Esophagus muscularis mucosa (tissue), 4 donors: ENCODE measurements at regions not wholly inside any gene's neighbourhood (a gene's known extent, or its start where the extent isn't known, plus 50 kb on each side); places are given as distances from the start of the nearest gene placed in this dataset.

Experiments
- DNase-seq: peaks from one replicate; pipeline ENCODE4 v3.0.0-alpha.2; 2017; ENCODE audit errors: extremely low spot score
- H3K27ac ChIP-seq, 4 donors: fragments of 200-600 bp; sonication (generic); replicated peaks in 1 of 4; 1 replicate in 3 of 4; 2 replicates in 1 of 4; pipeline ENCODE4 v1.5.1; 2016 to 2019; ENCODE audit warnings: mild to moderate bottlenecking in 1 of 4
- H3K27me3 ChIP-seq, 4 donors: fragments of 200-600 bp; sonication (generic); one replicate each; pipeline versions ENCODE4 v1.5.1 to v1.6.0; 2016 to 2019
- H3K36me3 ChIP-seq, 4 donors: fragments of 200-600 bp; sonication (generic); one replicate each; pipeline ENCODE4 v1.5.1; 2016 to 2019
- H3K4me1 ChIP-seq, 4 donors: fragments of 200-600 bp; sonication (generic); one replicate each; pipeline ENCODE4 v1.5.1; 2016 to 2019
- H3K4me3 ChIP-seq, 4 donors: fragments of 200-600 bp; sonication (generic); 1 replicate in 2 of 4; 2 replicates in 2 of 4; pipeline ENCODE4 v1.5.1; 2016 to 2019; ENCODE audit warnings: mild to moderate bottlenecking in 4 of 4, moderate library complexity in 1 of 4
- H3K9me3 ChIP-seq, 4 donors: fragments of 200-600 bp; sonication (generic); 1 replicate in 3 of 4; 2 replicates in 1 of 4; pipeline ENCODE4 v1.5.1; 2016 to 2019
- CTCF ChIP-seq, 3 experiments: fragments of 200-600 bp in 2 of 3; fragments of 450-650 bp in 1 of 3; sonication (generic) in 2 of 3; IDR thresholded peaks; one replicate each; pipeline ENCODE4 v1.5.1; 2017 to 2019; ENCODE audit warnings: antibody characterized with exemption in 3 of 3, mild to moderate bottlenecking in 2 of 3, moderate library complexity in 1 of 3
- EP300 ChIP-seq: sonication (generic); formaldehyde crosslinking; IDR thresholded peaks from one replicate; pipeline ENCODE4 v1.6.1; 2017; ENCODE audit warnings: antibody characterized with exemption
- POLR2A ChIP-seq: fragments of 450-650 bp; IDR thresholded peaks from one replicate; pipeline ENCODE4 v1.6.1; 2017; ENCODE audit warnings: antibody characterized with exemption, moderate library complexity, mild to moderate bottlenecking, low read depth
- POLR2AphosphoS5 ChIP-seq, 2 donors: sonication (generic); formaldehyde crosslinking; IDR thresholded peaks; one replicate each; pipeline ENCODE4 v1.6.1; 2017; ENCODE audit warnings: antibody characterized with exemption in 2 of 2
- WGBS: methylation state at CpG from one replicate; pipeline ENCODE4 v1.1.5; 2018; 5-methylcytosine and 5-hydroxymethylcytosine counted together
- intact Hi-C: fragments of 100-400 bp; cut with DNase I; formaldehyde crosslinking; loops from one replicate; pipeline ENCODE4 v1.15.1; 2023

DNA sequence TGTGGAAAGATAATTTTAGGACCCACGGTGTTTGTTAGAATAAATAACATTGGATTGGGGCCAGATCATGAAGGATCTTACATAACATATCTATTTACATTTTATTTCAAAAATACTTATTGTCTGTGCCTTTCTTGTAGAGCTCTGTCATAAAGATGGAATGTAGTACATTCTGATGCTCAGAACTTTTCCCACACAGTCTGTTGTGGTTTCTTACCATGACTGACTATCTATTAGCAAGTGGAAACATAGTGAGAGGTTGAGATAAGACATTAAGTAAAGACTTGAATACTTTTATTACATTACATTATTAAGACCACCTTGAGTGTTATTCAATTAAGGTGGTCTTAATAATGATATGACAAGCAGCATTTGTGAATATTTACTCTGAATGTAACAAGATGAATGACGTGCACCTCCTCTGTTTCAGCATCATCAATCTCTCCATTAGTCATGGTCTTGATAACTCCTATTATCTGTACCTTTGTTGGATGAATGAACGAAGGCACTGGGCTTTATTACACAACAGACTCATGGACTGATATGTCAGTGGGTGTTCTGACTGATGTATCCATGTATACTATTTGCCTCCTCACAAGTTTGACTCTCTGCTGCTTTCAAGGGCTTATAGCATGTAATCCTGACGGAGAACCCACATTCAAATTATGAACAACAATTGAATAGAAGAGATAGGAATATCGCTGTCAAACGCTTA is 883.0 kb upstream of the FLRT2 start:
- Histone ChIP-seq H3K9me3 (no peaks in the 10 kb centered on the region), H3K27me3 (no peaks in the 10 kb centered on the region), H3K36me3 (no peaks in the 10 kb centered on the region), H3K27ac (no peak overlapping the region), H3K4me1 (no peaks in the 10 kb centered on the region), H3K4me3 (no peak overlapping the region)
- TF ChIP-seq CTCF (IDR thresholded peaks at IDR 0.05) (no peak), POLR2A (no peak), EP300 (no peak), POLR2AphosphoS5 (IDR thresholded peaks at IDR 0.05) (no peak)
- 72% methylated on average over 6 of the region's 6 CpGs for WGBS
- intact Hi-C loops = no loop called here
- no peak for DNase-seq

- DNase-seq = no peak
- Histone ChIP-seq H3K36me3 (no peaks in the 10 kb centered on the region), H3K4me1 (no peaks in the 10 kb centered on the region), H3K27me3 (no peaks in the 10 kb centered on the region), H3K27ac (no peak overlapping the region), H3K4me3 (no peak overlapping the region), H3K9me3 (peaks cover 0 to 3% (median 0%) of the 10 kb centered on the region in 4 donors)
- intact Hi-C loops = no loop called here
- 84% methylated on average over 3 of the region's 7 CpGs for WGBS
- TF ChIP-seq CTCF (IDR thresholded peaks at IDR 0.05) = no peak
- TF ChIP-seq EP300 = no peak
- TF ChIP-seq POLR2AphosphoS5 (IDR thresholded peaks at IDR 0.05) = no peak
- TF ChIP-seq POLR2A = no peak
Measured at GRCh38 chr14:84655014-84655413, 874.9 kb upstream of the FLRT2 start.

DNA sequence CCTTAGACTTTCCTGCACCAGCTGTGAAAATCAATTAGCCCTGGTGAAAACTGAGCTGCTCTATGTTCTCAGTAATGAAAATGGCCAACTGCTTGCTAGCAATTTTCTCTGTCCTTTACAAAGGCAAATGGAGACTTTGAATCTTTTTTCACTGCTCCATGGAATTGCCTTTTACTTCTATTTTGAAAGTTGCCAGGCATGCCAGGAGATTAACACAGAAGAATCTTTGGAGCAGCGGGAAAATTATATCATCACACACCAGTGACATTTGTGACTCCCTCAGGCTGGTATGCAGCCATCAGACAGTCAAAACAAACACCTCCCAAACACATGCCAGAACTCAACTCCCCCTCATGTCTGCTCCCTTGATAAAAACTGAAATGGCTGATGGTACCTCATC is 872.0 kb upstream of the FLRT2 start:
- 45% methylated on average over 1 of the region's 1 CpG for WGBS
- intact Hi-C loops = no loop called here
- H3K27ac ChIP-seq = no peak overlapping the region

GRCh38 chr14:84670796-84671195 is 859.1 kb upstream of the FLRT2 start:
- Histone ChIP-seq H3K4me1 (no peaks in the 10 kb centered on the region), H3K4me3 (no peak overlapping the region), H3K27me3 (no peaks in the 10 kb centered on the region), H3K9me3 (no peaks in the 10 kb centered on the region), H3K27ac (no peak overlapping the region), H3K36me3 (no peaks in the 10 kb centered on the region)
- no peak for DNase-seq
- intact Hi-C loops = no loop called here
- no peak for TF ChIP-seq CTCF (IDR thresholded peaks at IDR 0.05)
- no peak for TF ChIP-seq POLR2A
- TF ChIP-seq EP300 = no peak
- TF ChIP-seq POLR2AphosphoS5 (IDR thresholded peaks at IDR 0.05) = no peak

More for the DNA sequence above, 872.0 kb upstream of the FLRT2 start:
- Histone ChIP-seq H3K27me3 (no peaks in the 10 kb centered on the region), H3K9me3 (peaks cover 0 to 3% (median 0%) of the 10 kb centered on the region in 4 donors), H3K36me3 (no peaks in the 10 kb centered on the region), H3K4me1 (no peaks in the 10 kb centered on the region), H3K4me3 (no peak overlapping the region)
- TF ChIP-seq EP300 (no peak), POLR2AphosphoS5 (IDR thresholded peaks at IDR 0.05) (no peak), CTCF (IDR thresholded peaks at IDR 0.05) (no peak), POLR2A (no peak)
- DNase-seq = no peak

- H3K9me3 ChIP-seq = no peaks in the 10 kb centered on the region
- DNase-seq = no peak
- no peak for TF ChIP-seq POLR2AphosphoS5 (IDR thresholded peaks at IDR 0.05)
- TF ChIP-seq CTCF (IDR thresholded peaks at IDR 0.05) = no peak
- TF ChIP-seq POLR2A = no peak
- no peak for TF ChIP-seq EP300
- H3K36me3 ChIP-seq = no peaks in the 10 kb centered on the region
- no peak overlapping the region for H3K4me3 ChIP-seq
- H3K4me1 ChIP-seq = no peaks in the 10 kb centered on the region
- intact Hi-C loops = no loop called here
- no peak overlapping the region for H3K27ac ChIP-seq
- no peaks in the 10 kb centered on the region for H3K27me3 ChIP-seq
- 63% methylated on average over 3 of the region's 3 CpGs for WGBS
Measured at GRCh38 chr14:84671776-84672175, 858.2 kb upstream of the FLRT2 start.
